GM23248 (cell line): ENCODE measurements at regions not wholly inside any gene's neighbourhood (a gene's known extent, or its start where the extent isn't known, plus 50 kb on each side); places are given as distances from the start of the nearest gene placed in this dataset.

Source experiments
- EZH2 ChIP-seq: fragments of 200-600 bp; sonication (generic); IDR thresholded peaks from 2 replicates; pipeline ENCODE4 v1.6.1; 2018; ENCODE audit warnings: antibody characterized with exemption, mild to moderate bottlenecking; ENCODE audit not compliant: insufficient read depth, poor library complexity, severe bottlenecking
- EZH2phosphoT487 ChIP-seq: fragments of 200-600 bp; sonication (generic); IDR thresholded peaks from 2 replicates; pipeline ENCODE4 v1.6.1; 2018; ENCODE audit warnings: antibody characterized with exemption, moderate library complexity, mild to moderate bottlenecking, low read depth; ENCODE audit not compliant: insufficient read depth

- TF ChIP-seq EZH2 (no peak), EZH2phosphoT487 (no peak)
These were observed 111.6 kb upstream of the SLC6A6 start for GRCh38 chr3:14290631-14291385.
